DMS79 treated with DMSO at 0.1 percent for 48 hours (cell line): ENCODE measurements at regions not wholly inside any gene's neighbourhood (a gene's known extent, or its start where the extent isn't known, plus 50 kb on each side); places are given as distances from the start of the nearest gene placed in this dataset.

Source experiments
- DNase-seq: peaks from one replicate; lab custom pipeline; 2025; lab: John Stamatoyannopoulos, UW

DNA sequence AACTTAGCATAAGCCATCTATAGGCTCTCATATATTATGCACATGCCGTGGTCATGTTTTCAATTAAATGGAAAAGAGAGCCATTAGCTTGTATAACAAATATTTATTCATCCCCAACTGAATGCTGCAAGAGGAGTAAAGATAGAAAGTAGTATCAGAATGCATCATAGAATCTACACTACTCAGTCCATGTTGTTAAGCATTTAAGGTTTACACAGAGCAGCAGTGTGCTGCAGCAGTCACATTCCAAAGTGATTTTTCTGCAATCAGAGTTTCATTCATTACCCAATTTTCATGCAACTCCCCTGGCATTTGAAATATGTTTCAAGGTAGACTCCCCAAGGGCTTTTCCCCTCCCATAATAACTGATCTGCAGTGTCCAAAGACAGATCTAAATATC is 82.2 kb upstream of the LMO3 start:
- no peak for DNase-seq

DNA sequence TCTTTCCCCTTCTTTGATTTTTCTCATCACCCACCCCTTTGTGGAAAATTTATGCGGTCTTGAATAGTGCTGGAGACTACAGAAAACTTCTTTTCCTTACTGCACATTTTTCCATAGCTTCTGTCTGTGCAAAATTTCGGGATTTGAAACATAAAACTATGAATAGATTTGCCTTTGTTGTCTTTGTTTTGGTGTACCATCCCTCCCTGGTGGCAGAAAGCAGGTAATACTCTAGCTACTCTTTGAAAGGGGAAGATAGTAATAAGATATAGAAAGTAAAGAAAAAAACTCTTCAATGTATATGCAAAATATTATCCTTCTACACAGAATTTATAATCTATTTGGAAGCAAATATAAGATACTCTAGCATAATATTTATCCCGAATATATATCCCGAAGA is 79.1 kb upstream of the LMO3 start:
- no peak for DNase-seq

DNA sequence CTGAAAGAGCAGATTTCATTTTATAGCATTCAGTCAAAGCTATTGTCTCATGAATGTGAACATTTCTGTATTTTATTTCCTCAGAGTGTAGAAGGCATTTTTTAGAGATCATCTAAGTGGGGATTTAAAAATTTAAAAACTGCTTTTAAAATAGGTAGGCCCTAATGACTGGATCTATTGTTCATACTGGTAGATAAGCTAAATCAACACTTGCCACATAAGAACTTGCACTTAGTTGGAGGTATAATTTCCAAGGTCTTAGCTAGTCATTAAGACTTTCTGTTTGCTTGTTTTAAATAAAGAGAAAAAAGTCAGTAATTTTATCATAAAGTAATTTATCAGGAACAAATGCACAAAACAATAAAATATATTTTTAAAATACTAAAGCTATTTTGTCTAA is 75.2 kb upstream of the LMO3 start:
- DNase-seq, result no peak

DNA sequence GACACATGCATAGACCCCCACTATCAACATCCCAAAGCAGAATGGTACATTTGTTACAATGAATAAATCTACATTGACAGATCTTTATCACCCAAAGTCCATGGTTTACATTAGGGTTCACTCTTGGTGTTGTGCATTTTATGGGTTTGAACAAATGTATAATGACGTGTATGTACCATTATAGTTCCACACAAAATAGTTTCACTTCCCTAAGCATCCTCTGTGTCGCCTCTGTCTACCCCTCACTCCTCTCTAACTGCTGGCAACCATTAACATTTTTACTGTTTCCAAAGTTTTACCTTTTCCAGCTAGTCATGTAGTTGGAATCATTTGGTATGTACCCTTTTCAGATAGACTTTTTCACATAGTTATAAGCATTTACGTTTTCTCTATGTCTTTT is 69.5 kb upstream of the LMO3 start:
- no peak for DNase-seq

DNA sequence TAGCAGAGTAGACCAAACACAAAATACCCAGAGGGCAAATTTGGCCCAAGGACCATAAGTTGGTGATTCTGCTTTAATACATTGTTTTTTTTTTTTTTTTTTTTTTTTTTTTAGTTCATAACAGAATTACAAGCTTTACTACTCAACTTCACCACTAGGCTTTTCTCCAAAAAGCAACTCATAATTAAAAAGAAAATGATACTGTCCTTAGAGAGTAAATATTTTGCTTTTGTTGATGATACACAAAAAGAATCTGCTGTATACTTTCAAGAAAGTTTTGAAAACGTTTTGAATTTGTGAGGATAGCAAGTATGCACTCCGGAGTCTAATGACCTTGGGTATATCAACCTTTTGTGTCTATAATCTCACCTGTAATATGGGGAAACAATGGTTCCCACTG is 68.9 kb upstream of the LMO3 start:
- no peak for DNase-seq

DNA sequence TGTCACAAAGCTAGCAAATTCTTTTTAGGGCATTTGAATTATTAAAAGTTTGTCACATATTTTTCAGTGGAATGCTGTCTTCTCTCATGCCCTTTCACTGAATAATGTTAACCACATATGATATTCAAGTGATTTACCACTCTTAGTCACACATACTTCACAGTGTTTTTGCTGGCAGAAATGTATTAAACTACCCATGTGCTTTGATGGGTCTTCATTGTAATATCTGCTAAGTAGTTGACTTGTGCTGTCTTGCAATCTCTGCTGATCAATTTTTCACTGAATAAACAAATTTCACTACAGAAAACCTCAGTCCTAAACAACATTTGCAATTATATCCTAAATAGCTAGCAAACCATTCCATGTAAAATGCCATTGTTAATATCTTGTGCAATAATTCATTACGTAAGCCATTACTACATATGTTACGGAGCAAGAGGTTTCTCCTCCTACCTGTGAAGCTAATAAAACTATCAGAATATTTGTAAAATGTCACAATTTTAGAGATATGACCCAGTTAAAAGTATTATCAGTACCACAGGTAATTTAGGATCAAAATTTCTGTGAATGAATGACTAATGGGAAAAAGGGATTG is 64.6 kb upstream of the LMO3 start:
- DNase-seq, result no peak

DNA sequence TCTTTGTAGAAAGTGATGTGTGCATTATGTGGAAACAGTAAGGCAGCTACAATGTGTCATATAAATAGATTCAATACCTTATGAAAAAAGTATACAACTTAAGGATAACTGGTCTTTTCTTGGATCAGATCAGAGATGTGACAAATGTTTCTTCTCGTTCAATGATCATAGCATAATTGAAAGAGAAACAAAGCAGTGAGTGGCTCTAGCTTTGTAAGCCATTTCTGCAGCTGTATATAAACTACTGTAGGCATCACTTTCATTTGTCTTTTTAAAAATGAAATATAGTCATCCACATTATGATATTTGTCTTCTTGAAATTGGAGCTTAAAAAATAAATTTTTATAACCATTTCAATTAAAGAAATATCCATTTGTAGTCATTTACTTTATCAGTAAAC is 63.8 kb upstream of the LMO3 start:
- DNase-seq, result no peak

DNA sequence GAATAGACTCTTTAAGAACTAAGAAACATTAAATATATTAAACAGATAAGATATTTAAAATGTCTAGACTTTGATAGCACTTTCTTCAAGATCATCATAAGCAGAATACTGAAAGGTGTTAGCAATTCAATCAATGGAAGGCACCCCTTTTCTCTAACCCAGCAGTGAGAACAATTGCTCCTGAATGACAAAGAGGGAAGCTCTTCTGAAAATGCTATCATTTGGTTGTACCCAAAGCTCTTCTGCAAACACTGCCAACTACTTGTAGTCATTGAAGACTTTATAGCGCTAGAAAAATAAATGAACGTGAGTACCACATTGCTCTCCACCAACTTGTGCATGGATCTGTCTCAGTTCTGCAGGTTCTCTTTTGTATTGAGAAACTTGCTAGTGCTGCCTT is 62.2 kb upstream of the LMO3 start:
- no peak for DNase-seq

DNA sequence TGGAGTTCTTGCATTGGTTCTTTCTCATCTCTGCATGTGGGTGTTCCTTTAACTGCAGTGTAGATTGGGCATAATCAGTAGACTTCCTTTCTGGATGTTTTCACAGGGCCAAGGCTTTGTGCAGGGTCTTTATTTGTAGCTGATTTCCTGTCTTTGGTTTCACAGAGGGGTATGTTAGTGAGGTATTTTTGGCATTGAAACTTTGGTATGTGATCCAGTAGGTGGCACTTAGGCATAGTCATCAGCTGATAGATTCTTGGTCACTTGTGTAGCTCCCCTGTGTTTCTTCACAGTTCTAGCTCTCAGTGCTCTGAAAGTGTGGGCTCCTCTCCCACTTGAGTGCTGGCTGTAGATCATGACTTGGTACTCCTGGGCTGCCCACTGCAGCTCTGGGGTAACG is 52.7 kb upstream of the LMO3 start:
- no peak for DNase-seq
